SK-N-MC (cell line): ENCODE measurements at regions not wholly inside any gene's neighbourhood (a gene's known extent, or its start where the extent isn't known, plus 50 kb on each side); places are given as distances from the start of the nearest gene placed in this dataset.

ENCODE experiments used
- EZH2 ChIP-seq: fragments of 200-600 bp; sonication (generic); IDR thresholded peaks from one replicate; pipeline ENCODE4 v1.6.1; 2017; ENCODE audit warnings: antibody characterized with exemption
- POLR2AphosphoS5 ChIP-seq: IDR thresholded peaks from 2 replicates; pipeline ENCODE4 v1.6.1; 2012; ENCODE audit warnings: mild to moderate bottlenecking, low read depth, low read length, borderline replicate concordance

DNA sequence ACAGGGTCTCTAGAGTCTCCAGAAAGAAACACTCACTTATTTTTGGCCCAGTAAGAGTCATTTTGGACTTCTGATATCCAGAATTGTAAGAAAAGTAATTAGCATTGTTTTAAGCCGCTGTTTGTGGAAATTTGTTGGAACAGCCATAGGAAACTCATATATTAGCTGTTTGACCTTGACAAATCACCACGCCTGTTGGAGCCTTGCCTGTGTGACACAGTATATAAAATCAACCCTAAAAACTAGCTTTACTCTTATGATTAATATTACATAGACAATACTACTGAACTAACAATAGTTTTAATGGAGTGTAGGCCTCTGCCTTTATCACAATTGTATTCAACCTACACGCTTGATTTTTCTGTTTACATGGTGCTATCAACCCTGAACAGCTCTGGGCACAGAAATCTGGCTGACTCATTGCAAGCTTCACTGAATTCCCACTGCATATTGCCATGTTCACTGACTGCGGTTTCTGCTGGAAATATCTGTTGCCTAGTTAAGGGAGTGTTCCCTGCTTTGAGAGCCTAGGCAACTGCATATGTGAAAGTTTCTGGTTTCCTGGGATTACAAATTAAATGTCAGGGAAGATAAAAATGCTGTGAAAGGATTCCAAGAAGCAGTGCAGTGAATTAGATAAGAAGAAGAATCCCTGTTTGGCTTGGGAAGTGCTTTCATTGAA is 419.5 kb upstream of the DEPDC1 start:
- TF ChIP-seq EZH2: no peak
- TF ChIP-seq POLR2AphosphoS5: no peak
